CD4-positive, alpha-beta T cell treated with Interleukin-1 beta for 1 hour (primary cell): ENCODE measurements at regions not wholly inside any gene's neighbourhood (a gene's known extent, or its start where the extent isn't known, plus 50 kb on each side); places are given as distances from the start of the nearest gene placed in this dataset.

Experiments used
- DNase-seq, 2 donors: peaks; one replicate each; pipeline ENCODE4 v3.0.0-alpha.2; 2020 to 2022

DNA sequence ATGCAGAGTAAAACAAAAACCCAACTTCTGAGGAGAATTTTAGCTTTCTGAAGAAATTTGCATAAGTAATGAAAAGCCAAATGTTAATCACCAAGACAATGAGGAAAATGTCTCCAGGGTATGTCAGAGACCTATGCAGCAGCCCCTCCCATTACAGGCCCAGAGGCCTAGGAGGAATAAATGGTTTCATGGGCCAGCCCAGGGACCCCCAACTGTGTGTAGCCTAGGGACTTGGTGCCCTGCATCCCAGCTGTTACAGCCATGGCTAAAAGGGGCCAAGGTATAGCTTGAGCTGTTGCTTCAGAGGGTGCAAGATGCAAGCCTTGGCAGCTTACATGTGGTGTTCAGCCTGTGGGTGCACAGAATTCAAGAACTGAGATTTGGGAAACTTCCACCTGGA, 1256.9 kb upstream of the PIK3C3 start:
- no peak for DNase-seq

DNA sequence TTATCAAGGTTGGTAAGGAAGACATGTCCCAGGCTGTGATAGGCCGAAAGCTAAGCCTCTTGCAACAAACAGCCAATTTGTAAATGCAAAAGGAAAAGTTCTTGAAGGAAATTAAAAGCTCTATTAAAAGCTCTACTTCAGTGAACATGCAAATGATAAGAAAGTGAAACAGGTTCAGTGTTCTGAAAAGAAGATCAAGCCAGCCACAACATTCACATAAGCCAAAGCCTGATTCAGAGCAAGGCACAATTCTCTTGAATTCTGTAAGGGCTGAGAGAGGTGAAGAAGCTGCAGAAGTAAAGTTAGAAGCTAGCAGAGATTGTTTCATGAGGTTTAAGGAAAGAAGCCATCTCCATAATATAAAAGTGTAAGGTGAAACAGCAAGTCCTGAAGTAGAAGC, 1259.5 kb upstream of the PIK3C3 start:
- no peak for DNase-seq

DNA sequence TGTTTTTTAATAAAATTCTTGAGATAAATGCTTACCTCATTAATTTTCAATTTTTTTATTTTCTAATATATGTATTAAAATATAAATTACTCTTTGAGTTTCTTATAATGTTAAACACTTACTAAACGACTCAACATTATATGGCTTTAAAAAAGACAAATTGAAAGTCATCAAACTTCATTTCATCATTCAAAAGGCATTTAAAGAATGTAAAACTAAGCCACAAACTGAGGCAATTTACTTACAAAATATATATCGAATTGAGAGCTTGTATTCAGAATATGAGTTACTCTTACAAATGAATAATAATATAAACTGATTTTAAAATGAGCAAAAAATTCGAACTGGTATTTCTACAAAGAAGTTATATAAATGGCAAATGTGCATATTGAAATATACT, 1262.2 kb upstream of the PIK3C3 start:
- DNase-seq, result no peak

DNA sequence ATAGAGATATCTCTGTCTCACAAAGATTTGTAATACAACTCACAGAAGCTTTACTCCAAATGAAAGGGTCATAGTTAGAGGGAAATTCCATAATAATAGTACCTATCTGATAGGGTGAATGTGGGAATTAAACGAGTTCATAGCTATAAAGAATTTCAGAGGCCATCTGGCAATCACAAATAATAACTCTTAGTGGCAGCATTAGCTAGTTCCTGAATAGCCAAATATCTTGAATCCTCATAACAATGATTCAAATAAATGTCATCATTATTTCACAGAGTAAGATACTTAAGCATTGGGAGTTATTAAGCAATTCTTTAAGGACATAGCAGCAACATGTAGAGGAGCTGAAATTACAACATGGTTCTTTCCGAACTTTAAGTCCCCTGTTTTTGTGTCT, 1265.0 kb upstream of the PIK3C3 start:
- no peak for DNase-seq

DNA sequence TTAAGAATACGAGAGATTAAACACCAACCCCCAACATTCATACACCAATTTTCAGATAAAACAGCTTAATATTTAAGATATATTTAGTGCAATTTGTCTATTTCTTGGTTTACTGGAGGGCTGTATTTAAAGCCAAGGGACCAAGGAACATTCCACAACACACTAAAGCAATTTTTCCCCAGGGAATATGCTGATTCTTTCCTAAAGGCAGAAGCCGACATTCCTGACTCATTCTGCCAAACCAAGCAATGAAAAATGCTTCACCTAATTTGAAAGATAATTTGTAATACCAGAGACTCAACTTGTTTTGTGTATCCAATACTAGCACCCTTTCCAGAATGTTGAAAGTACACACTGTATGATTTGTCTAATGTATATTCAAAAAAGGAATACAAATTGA, 1267.6 kb upstream of the PIK3C3 start:
- DNase-seq, result no peak

DNA sequence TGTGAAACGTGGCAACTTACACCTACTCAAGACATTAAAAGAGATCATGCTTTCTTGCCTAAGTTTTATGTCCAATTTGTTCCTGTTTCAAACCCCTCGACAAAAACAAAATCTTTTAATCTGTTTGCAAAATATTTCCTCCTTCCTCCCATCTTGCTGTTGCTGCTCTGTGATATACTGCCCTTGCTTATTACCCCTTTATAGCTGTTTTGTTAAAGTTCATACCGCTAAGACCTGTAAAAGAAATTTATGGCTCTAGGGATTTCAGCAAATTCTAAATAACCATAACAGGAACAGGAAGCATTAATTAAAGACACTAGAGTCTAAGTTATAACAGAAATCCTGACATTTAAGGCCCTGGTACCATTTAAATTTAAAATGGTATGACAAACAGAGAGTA, 1268.2 kb upstream of the PIK3C3 start:
- no peak for DNase-seq

DNA sequence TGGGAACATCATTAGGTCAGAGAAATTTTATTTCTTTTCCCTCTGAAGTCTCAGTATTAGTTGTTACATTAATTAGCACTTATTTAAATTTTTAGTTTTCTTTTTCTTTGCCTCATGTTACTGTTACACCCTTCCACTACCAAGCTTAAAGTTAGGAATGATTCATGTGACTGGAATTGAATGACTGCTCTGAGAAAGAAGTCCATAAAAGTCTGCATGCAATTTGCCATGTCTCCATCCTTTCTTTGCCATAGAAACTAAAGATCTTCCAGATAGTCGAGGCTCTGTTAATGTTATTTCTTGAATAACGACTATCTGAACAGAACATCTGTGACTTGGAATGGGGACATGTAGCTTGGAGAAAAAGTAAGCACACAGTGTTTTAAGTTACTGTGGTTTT, 1269.8 kb upstream of the PIK3C3 start:
- no peak for DNase-seq

DNA sequence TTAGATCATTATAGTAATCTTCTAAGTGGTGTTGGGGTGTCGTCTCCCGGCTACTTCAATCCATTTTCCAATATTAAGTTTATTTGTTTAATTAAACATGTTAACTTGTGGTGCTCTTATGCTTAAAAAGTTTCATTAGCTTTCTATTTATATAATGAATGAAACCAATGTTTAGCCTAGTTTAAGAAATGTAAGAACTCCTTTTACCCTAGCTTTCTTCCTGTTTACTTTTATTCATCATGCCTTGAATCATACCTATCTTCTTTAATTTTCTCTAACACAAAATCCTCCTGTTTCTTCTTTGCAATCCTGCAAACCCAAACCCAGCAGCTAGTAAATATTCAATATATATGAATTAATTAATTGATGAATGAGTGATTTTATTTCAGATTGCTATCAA, 1276.7 kb upstream of the PIK3C3 start:
- no peak for DNase-seq

DNA sequence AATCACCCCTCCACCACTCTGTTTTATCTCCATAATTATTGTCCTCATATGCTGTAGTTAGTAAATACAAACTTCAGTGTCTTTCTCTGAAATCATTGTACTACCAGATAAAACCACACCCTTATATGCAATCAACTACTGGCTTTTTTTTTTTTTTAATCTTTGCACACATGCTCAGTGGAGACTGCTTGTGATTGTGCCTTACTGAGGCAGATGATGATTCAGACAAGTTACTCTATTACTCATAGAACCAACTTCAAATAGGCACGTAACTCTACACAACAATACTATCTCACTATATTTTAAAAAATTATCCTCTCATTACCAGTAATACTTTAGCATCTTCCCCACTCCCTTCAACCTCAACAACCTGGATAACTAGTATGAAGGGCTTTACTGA, 1278.4 kb upstream of the PIK3C3 start:
- DNase-seq, result no peak

DNA sequence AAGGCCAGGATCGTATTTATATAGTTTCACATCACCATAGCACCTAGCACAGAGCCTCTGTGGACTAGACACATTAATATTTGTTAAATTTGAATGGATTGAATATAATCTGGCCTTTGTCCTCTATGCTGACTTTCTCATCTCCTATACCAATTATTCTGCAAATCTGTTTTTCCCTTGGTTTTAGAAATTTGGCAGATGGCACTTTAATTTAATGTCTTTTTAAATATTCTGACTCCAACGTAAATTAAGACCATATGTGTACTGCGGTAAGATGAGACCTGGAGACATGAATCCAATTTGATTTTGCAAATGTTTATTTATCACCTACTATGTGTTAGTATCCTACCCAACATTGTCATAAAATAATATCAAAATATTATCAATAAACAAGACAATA, 1281.9 kb upstream of the PIK3C3 start:
- DNase-seq, result no peak

DNA sequence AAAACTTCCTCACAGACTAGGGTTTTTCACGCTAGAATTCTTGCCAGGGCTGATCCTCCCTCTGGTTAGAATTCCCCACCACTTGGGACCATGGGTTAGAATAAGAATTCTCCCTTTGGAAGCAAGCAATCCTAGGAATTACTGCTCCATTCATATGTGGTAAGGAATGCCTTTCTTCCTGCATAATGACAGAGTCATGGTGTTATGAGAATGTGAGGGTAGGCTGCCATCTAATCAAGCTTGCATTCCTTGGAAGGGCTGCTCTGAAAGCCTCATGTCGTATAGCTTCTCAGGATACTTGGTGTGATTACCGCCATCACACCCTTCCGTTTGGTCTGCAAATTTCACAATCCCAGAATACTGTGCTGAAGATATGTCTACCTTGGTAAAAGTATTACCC, 1282.4 kb upstream of the PIK3C3 start:
- no peak for DNase-seq

DNA sequence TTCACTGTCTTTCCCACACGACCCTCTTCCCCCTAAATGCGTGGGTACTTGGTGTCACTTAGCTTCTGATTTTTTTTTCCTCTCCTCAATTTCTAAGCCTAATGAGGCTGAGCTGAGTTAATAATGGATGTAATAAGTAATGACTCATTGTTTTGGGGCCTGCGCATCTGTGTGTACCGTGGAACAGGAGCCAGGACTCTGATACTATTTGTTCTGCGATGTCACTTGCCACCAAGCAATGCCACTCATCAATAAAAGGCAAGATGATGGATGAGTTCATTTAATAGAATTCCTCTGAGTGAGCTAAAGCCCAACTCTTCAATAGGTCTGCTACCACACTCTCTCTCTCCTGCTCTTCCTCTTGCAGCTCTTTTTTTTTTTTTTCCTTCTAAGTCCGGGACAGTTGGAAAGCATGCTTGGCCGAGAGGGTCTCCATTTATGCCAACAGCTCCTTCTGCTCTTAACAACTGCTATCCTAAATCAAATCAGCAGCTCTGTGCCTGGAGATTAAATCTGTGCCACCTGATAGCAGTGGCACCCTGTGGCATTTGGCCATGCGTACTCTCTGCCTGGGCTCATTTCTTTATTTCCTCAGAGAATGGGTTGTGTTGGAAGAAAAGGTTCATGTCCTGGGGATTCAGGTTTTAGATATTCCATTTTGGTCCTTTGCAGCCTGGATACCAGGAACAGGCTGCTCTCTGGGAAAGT, 1284.2 kb upstream of the PIK3C3 start:
- DNase-seq, result no peak

DNA sequence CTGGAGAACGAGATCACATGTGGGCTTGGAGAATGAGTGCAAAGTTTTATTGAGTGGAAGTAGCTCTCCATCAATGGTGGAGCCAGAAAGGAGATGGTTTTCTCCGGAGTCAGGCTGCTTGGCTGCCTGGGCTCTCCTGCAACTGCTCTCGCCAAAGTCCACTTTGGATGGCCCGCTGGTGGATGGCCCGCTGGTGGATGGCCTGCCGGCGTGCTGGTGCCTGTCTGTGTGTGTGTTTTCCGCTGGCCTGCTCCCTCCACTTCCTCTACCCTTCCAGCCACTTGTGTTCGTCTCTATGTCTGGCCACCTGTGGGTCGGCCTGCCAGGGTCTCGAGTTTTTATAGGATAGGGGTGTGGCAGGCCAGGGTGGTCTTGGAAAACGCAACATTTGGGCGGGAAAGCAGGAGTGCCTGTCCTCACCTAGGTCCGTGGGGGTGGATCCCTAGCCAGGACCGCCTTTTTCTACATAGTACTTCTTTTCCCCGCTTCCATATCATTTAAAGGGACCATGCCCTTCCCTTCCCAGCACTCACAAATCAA, 1292.1 kb upstream of the PIK3C3 start:
- DNase-seq, result no peak

DNA sequence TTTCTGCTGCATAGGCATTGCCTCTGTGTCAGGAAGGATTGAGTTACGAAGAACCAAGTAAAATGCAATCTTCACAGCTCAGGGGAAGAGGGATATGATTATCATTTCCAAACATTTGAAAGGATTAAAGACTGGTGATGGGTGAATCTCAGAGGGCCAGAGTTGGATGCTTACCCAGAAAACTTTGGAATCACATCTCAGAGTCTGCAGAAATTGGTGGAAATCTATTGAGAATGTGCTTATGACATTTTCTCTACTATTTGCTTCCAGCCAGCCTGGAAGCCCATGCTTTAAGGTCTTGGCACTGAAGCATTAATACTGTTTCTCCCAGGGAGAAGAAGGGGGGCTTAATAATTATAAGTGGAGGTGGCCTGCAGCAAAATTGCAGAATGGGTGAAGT, 1301.4 kb upstream of the PIK3C3 start:
- no peak for DNase-seq

DNA sequence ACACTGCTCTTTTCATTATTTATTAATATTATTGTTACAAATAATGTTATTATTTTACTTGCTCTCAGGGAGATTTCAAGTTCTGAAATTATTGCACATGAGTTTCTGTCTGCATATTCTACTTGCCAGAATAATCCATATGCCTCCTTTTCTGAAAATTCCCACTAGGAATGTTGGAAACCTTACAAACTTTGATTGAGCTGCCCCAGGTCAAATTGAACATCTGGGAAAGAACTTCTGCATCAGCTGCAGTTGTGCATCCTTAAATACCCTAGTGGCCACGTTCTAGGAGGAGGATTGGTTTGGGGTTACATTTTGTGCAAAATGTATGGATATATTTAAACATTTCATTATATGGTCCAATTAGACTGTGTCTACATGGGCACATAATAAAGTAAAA, 1302.7 kb upstream of the PIK3C3 start:
- no peak for DNase-seq

DNA sequence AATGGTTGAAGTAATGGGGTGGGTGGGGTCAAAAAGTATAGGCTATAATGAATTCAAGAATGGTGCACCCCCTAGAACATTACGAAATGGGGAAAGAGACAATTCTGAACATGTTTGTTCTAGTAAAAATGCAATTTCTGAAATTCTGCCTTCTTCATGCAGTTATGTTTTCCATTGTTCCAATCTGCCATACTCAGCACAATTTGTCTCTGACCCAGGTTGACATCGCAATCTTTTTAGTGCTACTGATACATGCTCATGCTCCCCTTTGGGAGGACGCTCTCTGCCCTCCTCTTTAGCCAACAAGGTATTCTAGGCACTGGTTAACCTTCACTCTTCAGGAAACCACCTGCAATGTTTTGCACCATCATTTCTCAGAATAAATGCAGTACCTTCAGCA, 1303.9 kb upstream of the PIK3C3 start:
- DNase-seq, result no peak

DNA sequence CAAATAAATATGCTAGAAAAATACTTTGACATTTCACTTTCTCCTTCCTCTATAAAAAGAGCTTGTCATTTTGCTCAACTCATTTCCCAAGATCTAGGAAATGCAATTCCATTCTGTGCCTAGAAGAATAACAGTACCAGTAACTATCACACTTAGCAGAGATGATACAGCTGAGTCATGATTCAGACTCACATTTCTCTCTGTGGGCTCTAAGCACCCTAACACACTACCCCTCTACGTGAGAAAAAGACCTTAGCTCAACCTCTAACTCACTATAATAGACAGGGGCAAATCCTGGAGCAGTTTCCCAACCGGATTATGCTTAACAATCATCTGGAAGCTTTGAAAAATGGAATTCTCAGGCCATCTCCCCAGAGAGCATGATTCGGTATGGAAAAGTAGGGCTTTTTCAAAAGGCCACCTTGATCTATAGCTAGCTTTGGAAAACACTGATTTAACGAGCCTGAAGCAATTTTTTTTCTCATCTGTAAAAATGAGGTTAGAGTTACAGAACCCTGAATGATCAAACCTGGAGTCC, 1312.3 kb upstream of the PIK3C3 start:
- no peak for DNase-seq

DNA sequence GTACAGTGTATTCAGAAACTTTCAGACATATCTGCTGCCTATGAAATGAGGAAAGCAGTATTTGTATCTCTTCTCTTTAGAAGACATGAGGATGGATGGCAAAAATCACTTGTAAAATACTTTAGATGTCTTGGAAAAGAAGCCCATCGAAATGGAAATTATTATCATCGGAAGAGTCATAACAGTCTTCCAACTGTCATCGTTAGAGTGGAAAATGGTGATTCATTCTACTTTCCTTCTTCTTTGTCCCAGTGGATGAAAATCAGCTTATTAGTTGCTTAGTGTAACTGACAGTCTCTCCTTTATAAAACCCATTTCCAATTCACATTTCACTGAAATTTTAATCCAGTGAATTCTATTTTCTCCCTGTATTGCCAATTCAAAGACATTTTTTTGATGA, 1323.7 kb upstream of the PIK3C3 start:
- DNase-seq, result no peak

DNA sequence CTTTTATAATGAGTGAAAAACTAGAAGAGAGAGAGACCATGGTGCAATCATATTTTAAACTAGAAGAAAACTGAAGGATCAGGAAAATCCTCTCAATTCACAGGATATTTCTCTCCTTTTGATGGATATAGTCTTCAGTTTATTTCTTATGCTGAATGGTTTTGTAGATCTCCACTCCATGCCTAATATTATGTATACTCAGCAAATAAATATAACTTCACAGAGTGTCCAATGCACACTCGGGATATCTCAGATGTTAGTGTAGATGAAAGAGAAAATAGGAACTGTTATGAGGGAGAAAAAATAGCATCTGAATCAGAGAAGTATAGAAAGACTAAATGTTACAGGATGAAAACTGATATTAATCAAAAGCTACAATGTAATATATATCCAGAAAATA, 1324.5 kb upstream of the PIK3C3 start:
- no peak for DNase-seq

DNA sequence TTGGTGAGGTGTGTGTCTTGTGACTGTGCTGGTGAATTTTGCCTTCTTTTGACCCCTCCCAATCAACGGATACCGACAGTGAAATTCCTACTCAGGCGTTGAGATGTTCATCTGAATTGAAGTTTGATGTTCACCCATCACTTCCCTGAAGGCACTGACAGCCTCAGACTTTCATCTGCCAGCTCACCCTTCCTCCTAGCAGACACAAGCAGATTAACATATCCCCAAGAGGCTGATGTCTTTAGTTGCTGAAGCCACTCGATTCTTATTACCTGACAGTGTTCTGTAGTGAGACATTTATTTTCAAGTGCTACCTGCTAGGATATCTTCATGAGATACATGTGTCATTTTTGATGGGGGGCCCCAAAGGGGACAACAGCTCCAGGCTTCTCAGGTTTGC, 1330.1 kb upstream of the PIK3C3 start:
- no peak for DNase-seq

DNA sequence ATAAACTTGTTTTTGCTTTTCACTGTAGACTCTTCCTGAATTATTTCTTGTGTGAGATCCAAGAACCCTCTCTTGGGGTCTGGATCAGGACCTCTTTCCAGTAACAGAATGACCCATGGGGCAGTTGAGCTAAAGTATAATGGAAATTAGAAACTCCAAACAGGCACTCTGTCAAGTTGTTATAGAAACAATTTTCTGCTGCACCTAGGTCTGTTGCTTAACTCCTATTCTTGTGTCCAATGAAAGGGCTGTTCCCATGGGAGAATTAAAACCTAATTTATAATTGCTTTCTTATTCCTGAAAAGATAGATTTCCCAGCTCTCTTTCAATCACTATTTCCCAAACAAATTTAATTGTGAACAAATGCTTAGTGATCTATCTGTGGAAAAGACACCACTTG, 1341.3 kb upstream of the PIK3C3 start:
- no peak for DNase-seq

DNA sequence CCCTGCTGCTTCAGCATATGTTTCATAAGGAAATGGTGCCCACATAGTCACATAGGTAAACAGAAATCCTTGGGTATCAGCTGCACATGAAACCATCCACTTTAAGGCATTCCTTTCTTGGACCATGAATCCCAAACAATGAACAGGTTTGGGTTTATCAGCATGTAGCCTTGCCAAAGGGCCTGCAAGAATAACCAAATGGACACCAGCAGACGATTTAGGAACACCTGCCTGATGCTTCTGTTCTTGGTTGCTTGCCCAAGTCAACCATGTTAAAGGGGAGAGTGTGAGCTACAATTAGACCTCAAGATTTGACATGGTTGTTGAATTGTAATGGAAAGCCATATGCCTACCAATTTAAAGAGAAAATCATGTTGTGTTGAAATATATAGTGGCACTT, 1342.7 kb upstream of the PIK3C3 start:
- no peak for DNase-seq

DNA sequence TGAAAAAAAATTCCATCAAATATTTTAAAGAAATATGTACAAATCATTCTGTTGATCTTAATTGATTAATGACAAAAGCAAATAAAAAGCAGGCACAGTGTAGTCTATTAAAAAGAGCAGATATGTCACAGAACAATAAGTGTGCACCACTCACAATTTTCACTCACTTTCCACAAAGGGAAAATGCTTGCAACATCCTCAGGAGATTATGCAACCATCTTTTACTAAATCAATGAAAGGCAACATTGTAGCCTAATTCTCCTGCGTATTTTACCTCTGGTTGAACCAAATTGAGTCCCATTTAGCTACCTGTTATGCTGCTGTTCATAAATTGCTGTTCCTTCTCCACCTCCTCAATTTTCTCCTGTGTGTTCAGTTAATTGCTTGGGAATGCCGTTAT, 1346.8 kb upstream of the PIK3C3 start:
- no peak for DNase-seq

DNA sequence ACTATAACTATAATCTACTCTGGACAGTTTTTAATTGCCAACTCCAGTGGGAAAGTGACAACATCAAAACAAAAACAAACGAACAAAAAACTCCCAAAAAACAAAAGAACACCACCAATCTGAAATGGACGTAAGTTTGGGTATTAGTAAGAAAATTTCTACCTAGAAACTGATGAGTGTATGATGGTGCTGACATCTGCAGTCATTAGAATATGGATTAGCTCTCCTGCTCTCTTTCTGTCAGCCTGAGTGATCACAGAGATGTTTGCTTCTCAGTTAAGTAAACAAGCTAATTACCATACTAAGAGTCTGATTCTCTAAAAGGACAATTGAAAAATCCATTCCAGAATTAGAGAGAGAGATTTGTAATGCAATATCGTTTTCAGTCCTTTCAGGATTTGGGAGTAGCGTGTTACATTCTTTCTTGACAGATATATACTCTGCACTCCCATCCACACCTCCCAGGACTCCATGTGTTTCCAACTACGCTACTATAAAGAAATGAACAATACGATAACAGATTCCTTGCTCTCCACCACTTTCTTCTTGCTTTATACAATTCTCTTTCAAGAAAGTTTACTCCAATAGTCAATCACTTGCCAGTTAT, 1347.4 kb upstream of the PIK3C3 start:
- no peak for DNase-seq

DNA sequence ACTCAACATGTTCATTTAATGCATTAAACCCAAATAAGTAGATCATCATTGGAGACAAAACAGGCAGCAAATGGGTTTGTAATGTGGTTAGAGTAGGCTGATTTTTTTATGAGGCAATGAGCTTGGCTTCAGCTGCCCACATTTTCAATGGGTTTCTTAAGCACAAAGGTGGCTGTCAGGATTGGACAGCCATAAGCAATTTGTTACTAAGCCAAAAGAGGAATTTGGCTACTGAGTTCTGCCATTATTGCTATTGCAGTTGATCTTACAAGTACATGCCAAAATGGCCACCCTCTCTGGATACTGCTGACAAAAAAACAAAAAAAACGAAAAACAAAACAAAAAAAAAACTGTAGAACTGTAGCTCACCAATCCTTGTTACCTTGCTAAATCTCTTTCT, 1348.0 kb upstream of the PIK3C3 start:
- DNase-seq, result no peak
